Naive thymus-derived CD4-positive, alpha-beta T cell (primary cell): ENCODE measurements at regions not wholly inside any gene's neighbourhood (a gene's known extent, or its start where the extent isn't known, plus 50 kb on each side); places are given as distances from the start of the nearest gene placed in this dataset.

Experiments
- ATAC-seq: fragments of 150-1000 bp; cut with Tn5 transposase; 2 replicates; pipeline ENCODE4 v1.10.0; 2021; ENCODE audit warnings: mild to moderate bottlenecking, moderate library complexity
- CTCF ChIA-PET: fragments of 350-600 bp; sonication (Branson Sonifier 250); formaldehyde crosslinking; loops from one replicate; lab custom pipeline; 2021; ENCODE audit warnings: antibody characterized with exemption; lab: Charles Lee
- POLR2A ChIA-PET: fragments of 350-600 bp; sonication (Branson Sonifier 250); formaldehyde crosslinking; loops from one replicate; lab custom pipeline; 2021; ENCODE audit warnings: antibody characterized with exemption, inconsistent platforms; lab: Charles Lee
- DNase-seq, 9 donors: peaks; one replicate each; pipeline versions ENCODE4 v3.0.0 to v3.0.0-alpha.2; 2020 to 2022; ENCODE audit warnings: mixed read lengths in 1 of 9
- H3K27ac ChIP-seq: one replicate; pipeline ENCODE4 v1.7.0; 2013; ENCODE audit warnings: mild to moderate bottlenecking, low read depth, low read length, moderate library complexity
- H3K27me3 ChIP-seq, 2 donors: one replicate each; pipeline ENCODE4 v1.7.0; 2013; ENCODE audit warnings: low read length in 2 of 2, mild to moderate bottlenecking in 2 of 2, moderate library complexity in 2 of 2; ENCODE audit not compliant: control insufficient read depth in 2 of 2, insufficient read depth in 2 of 2
- H3K36me3 ChIP-seq, 3 experiments: 1 replicate in 2 of 3; 2 replicates in 1 of 3; pipeline ENCODE4 v1.7.0; 2013; ENCODE audit warnings: low read length in 3 of 3, mild to moderate bottlenecking in 3 of 3, moderate library complexity in 1 of 3; ENCODE audit not compliant: insufficient read depth in 3 of 3, control insufficient read depth in 2 of 3
- H3K4me1 ChIP-seq, 2 donors: one replicate each; pipeline ENCODE4 v1.7.0; 2013; ENCODE audit warnings: low read length in 2 of 2, mild to moderate bottlenecking in 2 of 2, moderate library complexity in 1 of 2; ENCODE audit not compliant: control insufficient read depth in 2 of 2, insufficient read depth in 2 of 2
- H3K4me3 ChIP-seq: 2 replicates; pipeline ENCODE4 v1.7.0; 2013; ENCODE audit warnings: mild to moderate bottlenecking, low read length
- H3K9me3 ChIP-seq, 3 experiments: 1 replicate in 2 of 3; 2 replicates in 1 of 3; pipeline ENCODE4 v1.7.0; 2013; ENCODE audit warnings: low read length in 3 of 3; ENCODE audit not compliant: control insufficient read depth in 2 of 3
- H3K27ac Mint-ChIP-seq, 9 donors: one replicate each; pipeline ENCODE4 v1.8.0; 2020 to 2022; ENCODE audit warnings: mixed read lengths in 9 of 9, mild to moderate bottlenecking in 8 of 9, moderate library complexity in 5 of 9, inconsistent platforms in 2 of 9
- H3K27me3 Mint-ChIP-seq, 5 donors: one replicate each; pipeline ENCODE4 v1.8.0; 2021 to 2022; ENCODE audit warnings: mixed read lengths in 5 of 5, mild to moderate bottlenecking in 1 of 5
- H3K36me3 Mint-ChIP-seq, 5 donors: one replicate each; pipeline ENCODE4 v1.8.0; 2020 to 2022; ENCODE audit warnings: mixed read lengths in 5 of 5, mild to moderate bottlenecking in 3 of 5, inconsistent platforms in 1 of 5
- H3K4me1 Mint-ChIP-seq, 7 donors: one replicate each; pipeline ENCODE4 v1.8.0; 2020 to 2022; ENCODE audit warnings: mixed read lengths in 7 of 7, mild to moderate bottlenecking in 3 of 7, inconsistent platforms in 1 of 7
- H3K4me3 Mint-ChIP-seq, 10 donors: one replicate each; pipeline ENCODE4 v1.8.0; 2020 to 2022; ENCODE audit warnings: mild to moderate bottlenecking in 10 of 10, mixed read lengths in 10 of 10, moderate library complexity in 6 of 10, inconsistent platforms in 2 of 10
- H3K9me3 Mint-ChIP-seq, 11 donors: one replicate each; pipeline ENCODE4 v1.8.0; 2020 to 2022; ENCODE audit warnings: mixed read lengths in 11 of 11, mild to moderate bottlenecking in 4 of 11, inconsistent platforms in 1 of 11, moderate library complexity in 1 of 11
- intact Hi-C, 2 donors: fragments of 100-400 bp; cut with micrococcal nuclease; formaldehyde crosslinking; loops; one replicate each; pipeline ENCODE4 v1.15.1; 2023

DNA sequence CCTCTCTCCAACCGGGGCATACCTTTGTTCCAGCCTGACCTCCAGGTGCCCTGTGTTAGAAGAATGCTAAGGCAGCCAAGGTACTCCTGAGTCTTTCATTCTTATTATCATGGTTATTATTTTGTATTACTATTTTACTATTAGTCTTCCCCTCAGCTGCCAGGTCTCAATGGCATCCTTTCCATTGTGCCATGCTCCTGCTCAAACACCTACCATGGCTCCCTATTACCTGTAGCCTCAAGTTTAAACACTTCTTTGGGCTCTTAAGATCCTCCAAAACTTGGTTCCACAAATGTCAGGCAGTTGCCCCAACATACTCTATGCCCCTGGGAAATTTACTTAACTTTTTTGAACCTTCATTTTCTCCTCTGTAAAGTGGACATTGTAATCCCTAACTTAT, 130.4 kb downstream of the CHST1 start:
- H3K27me3 Mint-ChIP-seq = peaks cover 1 to 38% (median 31%) of the 10 kb centered on the region in 5 donors
- POLR2A ChIA-PET = no interaction called here
- DNase-seq = no peak
- peaks cover 0 to 3% (median 0%) of the 10 kb centered on the region in 11 donors for H3K9me3 Mint-ChIP-seq
- no peak overlapping the region for H3K27ac Mint-ChIP-seq
- CTCF ChIA-PET = no interaction called here
- H3K4me1 Mint-ChIP-seq = no peaks in the 10 kb centered on the region
- H3K4me3 Mint-ChIP-seq = no peak overlapping the region
- H3K9me3 ChIP-seq = no peaks in the 10 kb centered on the region
- no peaks in the 10 kb centered on the region for H3K36me3 Mint-ChIP-seq
- no peaks in the 10 kb centered on the region for H3K36me3 ChIP-seq
- no peak overlapping the region for H3K4me3 ChIP-seq
- no peaks in the 10 kb centered on the region for H3K27me3 ChIP-seq
- no peak for ATAC-seq
- intact Hi-C loops = no loop called here
- no peaks in the 10 kb centered on the region for H3K4me1 ChIP-seq
- no peak overlapping the region for H3K27ac ChIP-seq

DNA sequence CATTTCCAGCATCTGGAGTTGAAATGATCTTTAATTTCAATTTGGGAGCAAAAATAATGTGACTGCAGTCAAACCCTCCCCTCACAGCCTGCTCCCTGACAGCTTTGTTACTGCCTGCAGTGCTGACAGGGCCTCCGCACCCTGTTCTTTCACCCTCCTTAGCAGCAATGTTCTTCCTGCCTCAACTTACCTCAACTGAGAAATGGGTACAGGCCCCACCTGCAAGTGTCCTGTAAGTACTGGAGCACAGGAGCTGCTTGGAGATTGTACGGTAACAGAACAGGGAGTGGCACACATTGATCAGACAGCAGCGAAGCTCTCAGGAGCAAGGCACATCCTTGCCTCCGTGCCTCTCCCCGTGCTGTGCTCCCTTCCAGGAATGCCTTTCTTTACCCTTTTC, 131.3 kb downstream of the CHST1 start:
- POLR2A ChIA-PET = no interaction called here
- Histone ChIP-seq H3K9me3 (no peaks in the 10 kb centered on the region), H3K36me3 (no peaks in the 10 kb centered on the region), H3K27me3 (no peaks in the 10 kb centered on the region), H3K4me3 (no peak overlapping the region), H3K27ac (no peak overlapping the region), H3K4me1 (no peaks in the 10 kb centered on the region)
- Mint-ChIP-seq H3K4me1 (no peaks in the 10 kb centered on the region), H3K9me3 (peaks cover 0 to 3% (median 0%) of the 10 kb centered on the region in 11 donors), H3K36me3 (no peaks in the 10 kb centered on the region), H3K27ac (no peak overlapping the region), H3K27me3 (peaks cover 1 to 38% (median 34%) of the 10 kb centered on the region in 5 donors), H3K4me3 (no peak overlapping the region)
- CTCF ChIA-PET = no interaction called here
- intact Hi-C loops = no loop called here
- DNase-seq (no peak), ATAC-seq (no peak)

DNA sequence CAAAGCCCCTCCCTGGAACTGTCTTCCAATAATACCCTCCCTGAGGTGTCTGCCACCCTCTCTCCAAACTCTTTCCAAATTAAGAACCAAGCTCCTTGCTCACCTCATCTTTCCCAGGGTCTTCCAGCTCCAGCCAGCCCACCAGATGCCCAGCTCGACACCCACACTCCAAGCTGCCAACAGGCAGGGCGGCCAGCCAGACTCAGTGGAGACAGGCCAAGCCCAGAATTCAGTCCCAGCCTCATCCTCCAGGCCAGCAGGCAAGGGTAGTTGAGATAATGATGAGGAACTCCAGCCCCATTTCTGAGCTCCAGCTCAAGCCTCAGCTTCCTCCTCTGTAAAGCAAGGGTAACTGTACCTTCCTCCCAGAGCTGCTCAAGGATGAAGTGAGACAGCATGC, 132.9 kb downstream of the CHST1 start:
- no peak for ATAC-seq
- peaks cover 1 to 38% (median 35%) of the 10 kb centered on the region in 5 donors for H3K27me3 Mint-ChIP-seq
- Histone ChIP-seq H3K4me3 (no peak overlapping the region), H3K36me3 (no peaks in the 10 kb centered on the region), H3K4me1 (no peaks in the 10 kb centered on the region), H3K27ac (no peak overlapping the region), H3K27me3 (no peaks in the 10 kb centered on the region), H3K9me3 (no peaks in the 10 kb centered on the region)
- H3K4me1 Mint-ChIP-seq = peaks cover 0 to 6% (median 0%) of the 10 kb centered on the region in 7 donors
- peaks cover 0 to 3% (median 0%) of the 10 kb centered on the region in 11 donors for H3K9me3 Mint-ChIP-seq
- CTCF ChIA-PET = no interaction called here
- no peak overlapping the region for H3K27ac Mint-ChIP-seq
- no peak overlapping the region for H3K4me3 Mint-ChIP-seq
- intact Hi-C loops = no loop called here
- H3K36me3 Mint-ChIP-seq = no peaks in the 10 kb centered on the region
- POLR2A ChIA-PET = no interaction called here
- no peak for DNase-seq

DNA sequence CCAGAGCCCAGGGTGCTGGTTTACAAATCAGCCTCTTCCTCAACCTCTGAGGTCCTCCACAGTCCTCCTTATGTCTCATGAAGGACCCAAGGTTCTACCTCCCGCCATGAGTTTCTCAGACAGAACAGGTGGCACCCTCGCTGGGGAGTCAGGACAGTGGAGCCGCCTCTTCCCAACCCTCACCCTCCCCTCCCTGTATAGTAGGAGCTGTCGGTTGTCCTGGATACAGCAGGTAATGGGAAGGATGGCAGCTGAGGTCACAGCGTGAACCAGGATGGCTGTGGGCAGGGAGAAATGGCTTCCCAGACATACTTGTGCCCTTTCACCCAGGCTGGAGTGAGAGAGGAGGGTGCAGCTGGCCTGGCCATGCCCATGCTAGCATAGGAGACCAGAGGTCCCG, 134.6 kb downstream of the CHST1 start:
- CTCF ChIA-PET = no interaction called here
- no peak overlapping the region for H3K27ac Mint-ChIP-seq
- H3K27me3 Mint-ChIP-seq = peaks cover 0 to 32% (median 30%) of the 10 kb centered on the region in 5 donors
- H3K36me3 ChIP-seq = no peaks in the 10 kb centered on the region
- H3K4me1 ChIP-seq = no peaks in the 10 kb centered on the region
- POLR2A ChIA-PET = no interaction called here
- peaks cover 0 to 3% (median 0%) of the 10 kb centered on the region in 11 donors for H3K9me3 Mint-ChIP-seq
- H3K27me3 ChIP-seq = no peaks in the 10 kb centered on the region
- no peak for DNase-seq
- H3K36me3 Mint-ChIP-seq = no peaks in the 10 kb centered on the region
- H3K4me1 Mint-ChIP-seq = peaks cover 0 to 6% (median 0%) of the 10 kb centered on the region in 7 donors
- H3K27ac ChIP-seq = no peak overlapping the region
- no peak overlapping the region for H3K4me3 ChIP-seq
- no peaks in the 10 kb centered on the region for H3K9me3 ChIP-seq
- no peak overlapping the region for H3K4me3 Mint-ChIP-seq
- intact Hi-C loops = no loop called here
- ATAC-seq = no peak

DNA sequence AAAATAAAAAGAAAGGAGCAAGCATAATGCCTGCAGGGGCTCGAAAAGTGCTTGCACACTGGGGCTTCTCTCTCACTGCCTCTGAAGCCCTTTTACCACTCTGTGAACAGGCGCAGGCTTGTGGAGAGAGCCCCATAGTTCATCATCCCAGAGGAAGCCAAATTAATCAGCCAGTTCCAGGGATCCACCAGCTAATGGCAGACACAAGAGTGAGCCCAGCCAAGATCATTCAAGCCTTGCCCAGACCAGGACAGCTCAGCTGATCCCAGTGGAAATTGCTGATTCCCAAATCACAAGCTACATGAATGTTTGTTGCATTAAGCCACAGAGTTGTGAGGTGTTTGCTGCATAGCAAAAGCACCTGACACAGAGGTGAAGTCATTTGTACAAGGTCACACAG, 135.3 kb downstream of the CHST1 start:
- Histone ChIP-seq H3K27ac (no peak overlapping the region), H3K4me3 (no peak overlapping the region), H3K36me3 (no peaks in the 10 kb centered on the region), H3K27me3 (no peaks in the 10 kb centered on the region), H3K9me3 (no peaks in the 10 kb centered on the region), H3K4me1 (no peaks in the 10 kb centered on the region)
- Mint-ChIP-seq H3K4me1 (peaks cover 0 to 6% (median 0%) of the 10 kb centered on the region in 7 donors), H3K9me3 (peaks cover 0 to 3% (median 0%) of the 10 kb centered on the region in 11 donors), H3K27me3 (peaks cover 0 to 31% (median 29%) of the 10 kb centered on the region in 5 donors), H3K27ac (no peak overlapping the region), H3K36me3 (no peaks in the 10 kb centered on the region), H3K4me3 (no peak overlapping the region)
- intact Hi-C loops = no loop called here
- DNase-seq (no peak), ATAC-seq (no peak)
- ChIA-PET CTCF (no interaction called here), POLR2A (no interaction called here)

DNA sequence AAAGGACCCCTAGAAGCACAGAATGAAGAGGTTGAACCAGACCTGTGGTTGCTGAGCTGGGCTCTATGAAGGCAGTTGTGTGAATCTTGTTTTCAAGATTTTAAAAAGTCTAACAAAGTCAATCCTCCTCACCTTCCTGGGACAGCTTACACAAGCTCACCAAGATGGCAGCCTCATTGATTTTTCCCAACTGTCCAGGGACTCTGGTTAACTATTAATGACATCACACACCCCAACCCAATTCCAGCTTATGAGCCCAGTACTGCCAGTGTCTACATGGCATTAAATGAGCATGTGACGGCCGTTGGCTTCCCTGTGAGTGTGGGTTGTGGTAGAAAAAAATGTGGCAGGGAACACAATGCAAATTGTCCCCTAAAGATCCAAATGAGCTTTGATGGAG, 137.0 kb downstream of the CHST1 start:
- CTCF ChIA-PET = no interaction called here
- no peaks in the 10 kb centered on the region for H3K36me3 ChIP-seq

DNA sequence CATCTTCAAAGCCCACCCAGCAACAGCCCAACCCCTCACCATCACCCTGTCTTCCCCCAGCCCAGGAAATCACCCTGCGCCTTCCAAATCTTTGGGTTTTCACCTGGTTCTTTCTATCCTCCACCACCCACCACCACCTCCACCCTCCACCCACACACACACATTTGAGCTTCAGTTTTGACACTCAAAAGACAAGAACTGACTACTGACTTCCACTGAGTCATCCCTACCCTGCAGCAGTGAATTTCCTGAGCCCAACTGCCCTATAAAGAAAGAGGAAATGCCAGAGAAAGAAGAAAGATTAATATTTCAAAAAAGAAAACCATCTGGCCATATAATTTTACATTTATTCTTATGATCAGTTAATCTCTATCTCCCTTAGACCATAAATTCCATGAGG, 137.5 kb downstream of the CHST1 start:
- Mint-ChIP-seq H3K36me3 (peaks cover 0 to 3% (median 0%) of the 10 kb centered on the region in 5 donors), H3K4me3 (no peak overlapping the region), H3K27ac (no peak overlapping the region), H3K9me3 (peaks cover 0 to 19% (median 6%) of the 10 kb centered on the region in 11 donors), H3K27me3 (peaks cover 0 to 21% (median 13%) of the 10 kb centered on the region in 5 donors), H3K4me1 (peaks cover 0 to 6% (median 0%) of the 10 kb centered on the region in 7 donors)
- ATAC-seq (no peak), DNase-seq (no peak)
- ChIA-PET POLR2A (no interaction called here), CTCF (no interaction called here)
- no peaks in the 10 kb centered on the region for H3K9me3 ChIP-seq
- H3K36me3 ChIP-seq = no peaks in the 10 kb centered on the region
- H3K4me3 ChIP-seq = no peak overlapping the region
- no peak overlapping the region for H3K27ac ChIP-seq
- no peaks in the 10 kb centered on the region for H3K27me3 ChIP-seq
- intact Hi-C loops = no loop called here
- no peaks in the 10 kb centered on the region for H3K4me1 ChIP-seq

More for the DNA sequence above, 137.0 kb downstream of the CHST1 start:
- intact Hi-C loops = no loop called here
- H3K4me1 Mint-ChIP-seq = peaks cover 0 to 6% (median 0%) of the 10 kb centered on the region in 7 donors
- Histone ChIP-seq H3K4me3 (no peak overlapping the region), H3K27me3 (no peaks in the 10 kb centered on the region), H3K9me3 (no peaks in the 10 kb centered on the region), H3K27ac (no peak overlapping the region), H3K4me1 (no peaks in the 10 kb centered on the region)
- no peak overlapping the region for H3K27ac Mint-ChIP-seq
- peaks cover 0 to 24% (median 19%) of the 10 kb centered on the region in 5 donors for H3K27me3 Mint-ChIP-seq
- POLR2A ChIA-PET = no interaction called here
- no peak for DNase-seq
- H3K4me3 Mint-ChIP-seq = no peak overlapping the region
- H3K36me3 Mint-ChIP-seq = peaks cover 0 to 3% (median 0%) of the 10 kb centered on the region in 5 donors
- no peak for ATAC-seq
- H3K9me3 Mint-ChIP-seq = peaks cover 0 to 13% (median 6%) of the 10 kb centered on the region in 11 donors
